ENCODE measurements at regions not wholly inside any gene's neighbourhood (a gene's known extent, or its start where the extent isn't known, plus 50 kb on each side); places are given as distances from the start of the nearest gene placed in this dataset.
"Not testable (repeated sequence)": the region's sequence is repeated elsewhere in the genome, so short reads cannot be mapped to it uniquely, and the experiment has no call there.

DNA sequence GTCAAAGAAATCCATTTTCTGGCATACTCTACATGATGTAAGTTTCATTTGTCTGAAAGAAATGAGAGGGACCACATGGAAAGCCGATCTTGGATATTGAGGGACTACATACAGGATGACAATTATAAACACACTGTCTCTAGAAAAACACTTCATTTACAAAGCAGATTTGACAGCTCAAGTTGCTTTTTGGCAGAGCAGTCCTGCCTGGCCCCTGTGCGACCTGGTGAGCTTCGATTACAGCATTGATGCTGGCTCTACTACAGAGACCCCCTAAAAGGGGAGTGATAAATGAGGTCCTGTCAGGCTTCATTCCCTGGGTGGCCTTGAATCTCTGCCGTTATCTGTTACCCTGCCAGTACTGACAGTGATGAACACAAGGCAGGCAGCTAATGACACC, 215.2 kb upstream of the NOCT start:
- no peak for DNase-seq (ENCODE audit: low read depth)

GRCh38 chr4:138798404-138798803, 217.2 kb upstream of the NOCT start:
- no peak for DNase-seq (ENCODE audit: low read depth)

GRCh38 chr4:138797646-138798045, 217.9 kb upstream of the NOCT start:
- no peak for DNase-seq (ENCODE audit: low read depth)

DNA sequence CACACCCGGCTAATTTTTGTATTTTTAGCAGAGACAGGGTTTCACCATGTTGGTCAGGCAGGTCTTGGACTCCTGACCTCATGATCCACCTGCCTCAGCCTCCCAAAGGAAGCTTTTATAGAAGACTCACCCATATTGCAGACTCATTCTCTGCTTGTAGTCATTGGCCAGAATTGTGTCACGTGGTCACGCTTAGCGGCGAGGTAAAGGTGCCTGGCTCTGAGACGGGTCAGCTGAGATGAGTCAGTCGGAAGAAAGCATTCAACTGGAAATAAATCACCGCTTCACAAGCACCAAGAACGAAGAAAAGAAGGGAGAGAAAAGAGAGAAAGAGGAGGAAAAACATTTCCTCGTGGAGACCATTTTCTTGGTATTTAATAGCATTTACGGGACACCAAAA, 218.8 kb upstream of the NOCT start:
- DNase-seq (ENCODE audit: low read depth), result no peak

GRCh38 chr4:138790706-138791340, 224.8 kb upstream of the NOCT start:
- no peak for DNase-seq (ENCODE audit: low read depth)

DNA sequence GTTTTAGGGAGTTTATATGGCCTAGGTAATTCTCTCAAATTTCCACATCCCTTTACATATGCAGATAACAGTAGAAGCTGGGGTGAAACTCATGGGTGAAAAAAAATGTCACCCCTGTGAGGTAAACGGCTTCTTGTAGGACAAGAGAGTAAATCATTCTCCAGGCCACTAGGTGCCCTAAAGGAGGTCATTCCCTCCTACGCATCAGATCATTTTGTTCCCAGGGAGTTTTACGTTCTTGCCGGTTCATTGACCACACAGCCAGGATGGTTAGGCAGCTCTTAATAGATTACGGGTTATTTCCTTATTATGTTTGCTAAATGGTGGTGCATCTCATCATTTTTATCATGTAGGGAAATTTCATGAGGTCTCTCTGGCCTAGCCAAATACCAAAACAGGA, 225.8 kb upstream of the NOCT start:
- no peak for DNase-seq (ENCODE audit: low read depth)

GRCh38 chr4:138788857-138789256, 226.7 kb upstream of the NOCT start:
- no peak for DNase-seq (ENCODE audit: low read depth)

DNA sequence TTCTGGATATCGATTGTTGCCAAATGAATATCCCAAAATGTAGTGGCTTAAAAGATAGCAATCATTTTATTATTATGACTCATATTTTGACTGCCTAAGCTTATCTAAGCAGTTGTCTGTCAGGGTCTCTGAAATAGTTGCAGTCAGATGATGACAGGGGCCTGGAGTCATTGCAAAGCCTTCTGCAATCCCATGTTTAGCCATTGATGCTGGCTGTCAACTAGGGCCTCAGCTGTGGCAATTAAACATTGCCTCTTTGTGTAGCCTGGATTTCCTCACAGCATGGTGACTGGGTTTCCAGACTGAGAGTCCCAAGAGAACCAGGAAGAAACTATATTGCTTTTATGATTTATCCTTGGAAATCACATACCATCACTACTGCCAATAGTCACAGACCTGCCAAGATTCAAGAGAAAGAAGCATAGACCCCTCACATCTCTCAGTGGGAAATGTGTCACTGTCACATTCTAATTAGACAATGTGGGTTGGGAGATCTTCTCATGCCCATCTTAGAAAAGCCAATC, 227.3 kb upstream of the NOCT start:
- no peak for DNase-seq (ENCODE audit: low read depth)

DNA sequence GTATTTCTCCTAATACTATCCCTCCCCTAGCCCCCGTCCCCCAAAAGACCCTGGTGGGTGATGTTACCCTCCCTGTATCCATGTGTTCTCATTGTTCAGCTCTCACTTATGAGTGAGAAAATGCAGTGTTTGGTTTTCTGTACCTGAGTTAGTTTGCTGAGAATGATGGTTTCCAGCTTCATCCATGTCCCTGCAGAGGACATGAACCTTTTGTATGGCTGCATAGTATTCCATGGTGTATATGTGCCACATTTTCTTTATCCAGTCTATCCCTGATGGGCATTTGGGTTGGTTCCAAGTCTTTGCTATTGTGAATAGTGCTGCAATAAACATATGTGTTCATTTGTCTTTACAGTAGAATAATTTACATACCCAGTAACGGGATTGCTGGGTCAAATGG, 235.8 kb upstream of the NOCT start:
- DNase-seq (ENCODE audit: low read depth), result not testable (repeated sequence)

DNA sequence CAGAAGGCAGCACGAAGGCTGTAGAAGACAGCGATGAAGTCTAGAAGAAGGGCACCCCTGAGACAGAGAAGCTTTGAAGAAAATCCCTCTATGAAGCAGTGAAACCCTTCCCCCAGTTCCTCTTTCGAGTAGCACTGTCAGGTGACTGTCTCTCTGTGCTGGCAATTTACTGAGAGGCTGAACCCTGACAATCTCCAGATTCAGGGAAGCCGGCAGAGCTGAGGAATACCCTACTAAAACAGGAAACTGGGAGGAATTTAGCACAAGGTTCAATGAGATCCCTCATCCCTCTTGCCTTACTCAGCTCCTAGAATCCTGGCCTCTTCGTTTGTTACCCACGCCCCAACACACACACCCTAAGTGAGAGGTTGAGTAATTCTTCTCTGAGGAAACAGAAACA, 239.7 kb upstream of the NOCT start:
- peak; percentile 35 for DNase-seq (ENCODE audit: low read depth)

- no peak for DNase-seq (ENCODE audit: low read depth)
Observed at GRCh38 chr4:138775489-138775888, 240.1 kb upstream of the NOCT start.

- no peak for DNase-seq (ENCODE audit: low read depth)
Observed at GRCh38 chr4:138774940-138775339, 240.6 kb upstream of the NOCT start.

- DNase-seq (ENCODE audit: low read depth), result not testable (repeated sequence)
Observed at GRCh38 chr4:138774125-138774524, 241.5 kb upstream of the NOCT start.

- DNase-seq (ENCODE audit: low read depth), result no peak
Observed at GRCh38 chr4:138773321-138773720, 242.3 kb upstream of the NOCT start.

GRCh38 chr4:138772366-138772765, 243.2 kb upstream of the NOCT start:
- no peak for DNase-seq (ENCODE audit: low read depth)

DNA sequence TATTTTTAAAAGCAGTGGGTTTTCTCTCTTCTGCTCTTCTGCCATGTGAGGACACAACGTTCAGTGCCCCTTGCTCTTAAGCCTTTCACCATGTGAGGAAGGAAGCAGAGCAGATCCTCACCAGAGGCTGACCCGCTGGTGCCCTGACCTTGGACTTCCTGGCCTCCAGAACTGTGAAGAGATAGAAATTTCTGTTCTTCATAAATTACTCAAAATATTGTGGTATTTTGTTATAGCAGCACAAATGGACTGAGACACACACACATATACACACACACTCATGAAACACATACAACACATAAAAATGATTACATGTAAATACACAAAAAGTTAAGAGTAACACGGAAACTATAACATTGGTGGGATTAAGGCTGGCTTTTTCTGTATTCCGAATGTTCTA, 244.8 kb upstream of the NOCT start:
- no peak for DNase-seq (ENCODE audit: low read depth)

- DNase-seq (ENCODE audit: low read depth), result no peak
Observed at GRCh38 chr4:138766332-138766731, 249.2 kb upstream of the NOCT start.

DNA sequence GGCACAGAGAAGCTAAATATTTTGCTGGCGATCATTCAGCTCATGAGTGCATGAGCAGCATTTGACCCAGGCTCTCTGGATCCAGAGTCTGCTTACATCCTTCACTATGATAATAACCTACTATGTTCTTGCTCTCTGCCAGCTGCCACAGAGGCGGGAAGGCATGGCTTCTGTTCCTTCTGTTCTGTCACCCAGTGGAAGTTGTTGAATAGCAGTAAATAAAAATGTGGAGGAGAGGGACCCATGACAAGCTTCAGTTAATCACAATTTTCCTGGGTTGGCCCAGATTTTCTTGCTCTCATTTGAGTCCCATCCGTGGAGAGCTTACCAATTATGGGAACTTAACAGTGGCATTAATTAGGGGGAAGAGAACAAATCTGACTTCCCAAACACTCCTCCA, 250.1 kb upstream of the NOCT start:
- no peak for DNase-seq (ENCODE audit: low read depth)

DNA sequence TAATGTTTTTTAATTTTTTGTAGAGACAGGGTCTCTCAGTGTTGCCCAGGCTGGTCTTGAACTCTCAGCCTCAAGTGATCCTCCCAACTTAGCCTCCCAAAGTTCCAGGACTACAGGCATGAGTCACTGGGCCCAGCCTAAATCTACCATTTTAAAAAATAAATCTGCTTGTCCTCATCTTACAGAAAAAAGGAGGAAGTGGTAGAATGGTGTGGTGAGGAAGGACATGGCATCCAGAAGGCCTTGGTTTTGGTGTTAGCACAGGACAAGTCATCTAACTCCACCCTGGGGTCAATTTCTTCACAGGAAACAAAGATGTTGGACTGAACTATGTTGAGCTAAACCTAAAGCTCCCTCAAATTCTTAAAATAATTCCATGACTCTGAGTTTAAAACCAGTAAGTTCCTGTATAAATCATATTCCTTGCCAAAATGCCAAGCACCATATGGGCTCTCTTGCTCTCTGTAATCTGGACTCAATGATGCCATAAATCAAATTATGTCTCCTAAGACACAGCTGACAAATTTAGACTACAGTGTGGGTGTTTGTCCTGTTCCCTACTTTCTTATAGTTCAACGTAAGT, 253.9 kb upstream of the NOCT start:
- peak; percentile 15 for DNase-seq (ENCODE audit: low read depth)

- DNase-seq (ENCODE audit: low read depth), result no peak
Observed at GRCh38 chr4:138759554-138759902, 256.1 kb upstream of the NOCT start.

GRCh38 chr4:138758876-138759553, 256.6 kb upstream of the NOCT start:
- DNase-seq (ENCODE audit: low read depth), result no peak

DNA sequence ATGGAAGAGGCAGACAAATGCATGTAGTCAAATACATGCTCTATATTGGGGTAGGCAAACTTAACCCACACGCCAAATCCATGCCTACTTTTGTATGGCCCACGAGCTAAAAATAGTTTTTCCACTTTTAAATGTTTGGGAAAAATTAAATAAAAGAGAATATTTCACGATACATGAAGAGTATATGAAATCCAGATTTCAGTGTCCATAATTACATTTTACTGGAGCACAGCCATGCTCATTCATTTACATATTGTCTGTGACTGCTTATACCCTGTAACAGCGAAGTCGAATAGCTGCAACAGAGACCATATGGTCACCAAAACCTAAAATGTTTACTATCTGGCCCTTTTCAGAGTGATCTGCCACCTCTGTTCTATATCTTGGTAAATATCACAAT, 257.4 kb upstream of the NOCT start:
- no peak for DNase-seq (ENCODE audit: low read depth)

DNA sequence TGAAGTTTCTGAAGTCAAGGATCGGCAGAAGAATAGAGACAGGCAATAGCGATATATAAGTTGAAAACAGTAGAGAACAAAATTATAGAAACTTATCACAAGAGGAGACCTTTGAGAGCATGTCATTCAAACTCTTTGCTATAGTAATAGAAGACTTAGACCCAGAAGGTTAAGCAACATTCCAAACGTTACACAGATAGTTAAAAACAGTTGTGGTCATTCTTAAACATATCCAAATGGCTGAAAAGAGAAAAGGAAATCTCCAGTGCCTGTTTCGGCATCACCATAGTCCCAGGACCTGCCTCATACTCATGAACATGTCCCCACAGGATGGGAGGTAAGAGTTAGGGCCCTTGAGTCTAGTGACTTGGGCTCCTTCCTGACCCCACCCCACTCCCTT, 258.1 kb upstream of the NOCT start:
- DNase-seq (ENCODE audit: low read depth), result no peak

DNA sequence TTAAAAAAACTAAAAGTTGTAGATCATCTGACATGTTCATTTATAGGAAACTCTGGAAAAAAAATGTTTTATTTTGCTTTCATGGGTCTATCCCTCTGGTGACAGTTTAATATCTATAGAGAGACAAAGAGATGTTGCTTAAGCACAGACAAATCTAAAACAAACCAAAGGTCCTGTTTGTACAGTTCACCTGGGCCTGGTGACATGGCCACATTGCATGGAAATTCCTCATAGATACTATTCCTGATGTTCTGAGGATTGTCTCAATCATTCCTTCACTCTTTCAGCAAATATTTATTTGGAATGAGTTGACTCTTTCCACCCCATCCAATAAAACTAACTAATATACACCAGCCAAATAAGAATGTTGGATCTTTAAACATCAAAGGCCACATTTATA, 259.1 kb upstream of the NOCT start:
- no peak for DNase-seq (ENCODE audit: low read depth)

All from amniotic epithelial cell (primary cell).